ENCODE measurements at regions not wholly inside any gene's neighbourhood (a gene's known extent, or its start where the extent isn't known, plus 50 kb on each side); places are given as distances from the start of the nearest gene placed in this dataset.

DNA sequence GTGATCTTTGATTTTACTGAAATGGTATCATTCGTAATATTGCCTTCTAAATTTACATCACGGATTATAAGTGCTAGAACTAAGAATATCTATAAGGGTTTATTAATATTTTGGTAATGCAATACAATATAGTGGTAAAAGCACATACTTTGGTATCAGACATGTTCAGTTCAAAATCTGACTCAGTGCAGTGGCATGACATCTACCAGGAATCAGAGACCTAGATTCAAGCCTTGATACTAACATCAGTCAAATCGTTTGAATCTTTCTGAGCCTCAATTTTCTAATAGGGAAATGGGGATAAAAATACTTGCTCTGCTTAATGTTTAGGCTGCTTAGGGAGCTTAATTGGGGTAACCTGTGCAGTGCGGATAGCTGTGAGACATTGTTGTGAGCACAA lies 488.0 kb downstream of the BCKDHB start:
- Histone ChIP-seq H3K9ac (ENCODE audit: insufficient read depth, low read length, poor library complexity, severe bottlenecking) (no peak overlapping the region), H4K20me1 (ENCODE audit: insufficient read depth, low read length) (no peaks in the 10 kb centered on the region), H2AFZ (ENCODE audit: insufficient read depth, low read depth, low read length, poor library complexity, severe bottlenecking) (no peak overlapping the region), H3K27ac (ENCODE audit: low read depth in 1 of 2, low read length in 2 of 2) (no peak overlapping the region), H3K4me3 (replicated peaks in 1 of 3; ENCODE audit: low read depth in 2 of 3, low read length in 3 of 3) (no peak overlapping the region), H3K27me3 (ENCODE audit: control insufficient read depth in 2 of 2, insufficient read depth in 2 of 2, low read length in 2 of 2) (no peaks in the 10 kb centered on the region), H3K4me1 (ENCODE audit: control insufficient read depth in 1 of 2, insufficient read depth in 2 of 2, low read length in 2 of 2) (no peaks in the 10 kb centered on the region), H3K4me2 (replicated peaks; ENCODE audit: extremely low read depth, low read length, poor library complexity, severe bottlenecking) (no peak overlapping the region), H3K9me3 (replicated peaks in 1 of 2; ENCODE audit: control insufficient read depth in 1 of 2, insufficient read depth in 1 of 2, low read length in 2 of 2) (peaks cover 1 to 3% of the 10 kb centered on the region in 2 donors), H3K36me3 (replicated peaks in 1 of 2; ENCODE audit: control insufficient read depth in 1 of 2, insufficient read depth in 2 of 2, low read length in 2 of 2) (no peaks in the 10 kb centered on the region), H3K79me2 (ENCODE audit: insufficient read depth, low read length) (no peaks in the 10 kb centered on the region)
- TF ChIP-seq, protein P1, sequence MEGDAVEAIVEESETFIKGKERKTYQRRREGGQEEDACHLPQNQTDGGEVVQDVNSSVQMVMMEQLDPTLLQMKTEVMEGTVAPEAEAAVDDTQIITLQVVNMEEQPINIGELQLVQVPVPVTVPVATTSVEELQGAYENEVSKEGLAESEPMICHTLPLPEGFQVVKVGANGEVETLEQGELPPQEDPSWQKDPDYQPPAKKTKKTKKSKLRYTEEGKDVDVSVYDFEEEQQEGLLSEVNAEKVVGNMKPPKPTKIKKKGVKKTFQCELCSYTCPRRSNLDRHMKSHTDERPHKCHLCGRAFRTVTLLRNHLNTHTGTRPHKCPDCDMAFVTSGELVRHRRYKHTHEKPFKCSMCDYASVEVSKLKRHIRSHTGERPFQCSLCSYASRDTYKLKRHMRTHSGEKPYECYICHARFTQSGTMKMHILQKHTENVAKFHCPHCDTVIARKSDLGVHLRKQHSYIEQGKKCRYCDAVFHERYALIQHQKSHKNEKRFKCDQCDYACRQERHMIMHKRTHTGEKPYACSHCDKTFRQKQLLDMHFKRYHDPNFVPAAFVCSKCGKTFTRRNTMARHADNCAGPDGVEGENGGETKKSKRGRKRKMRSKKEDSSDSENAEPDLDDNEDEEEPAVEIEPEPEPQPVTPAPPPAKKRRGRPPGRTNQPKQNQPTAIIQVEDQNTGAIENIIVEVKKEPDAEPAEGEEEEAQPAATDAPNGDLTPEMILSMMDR (IDR thresholded peaks at IDR 0.05): no peak
- WGBS (ENCODE audit: insufficient coverage): no CpG with 5 or more reads among the region's 4 CpGs
- H3K27ac Mint-ChIP-seq: no peak overlapping the region
- intact Hi-C loops (cut with micrococcal nuclease): no loop called here
- H3K4me3 Mint-ChIP-seq: no peak overlapping the region
- no peaks in the 10 kb centered on the region for H3K4me1 Mint-ChIP-seq
- no peaks in the 10 kb centered on the region for H3K36me3 Mint-ChIP-seq
- peaks cover 2 to 8% (median 3%) of the 10 kb centered on the region in 3 donors for H3K27me3 Mint-ChIP-seq (ENCODE audit: low read depth in 3 of 3)
- peaks cover 0 to 5% (median 2%) of the 10 kb centered on the region in 7 donors for H3K9me3 Mint-ChIP-seq
- no peak for DNase-seq

DNA sequence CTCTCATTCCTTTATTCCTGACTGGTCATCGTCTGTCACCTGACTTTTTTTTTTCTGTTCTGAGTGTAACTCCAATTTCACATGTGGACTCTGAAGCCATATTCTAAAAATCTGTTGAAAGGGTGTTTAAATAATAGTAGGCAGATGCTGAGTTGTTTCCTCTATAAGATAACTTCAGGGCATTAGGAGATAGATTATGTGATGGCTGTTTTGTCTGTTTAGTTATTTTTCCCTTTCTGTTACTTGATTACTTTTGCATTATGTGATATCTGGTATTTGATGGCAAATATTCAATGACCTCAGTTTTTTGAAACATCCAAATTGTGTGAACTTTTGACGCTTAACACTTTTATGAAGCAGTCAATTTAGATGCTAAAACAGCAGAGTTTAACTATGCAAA lies 486.0 kb downstream of the BCKDHB start:
- H3K9ac ChIP-seq (ENCODE audit: insufficient read depth, low read length, poor library complexity, severe bottlenecking): no peak overlapping the region
- 100% methylated on average over 1 of the region's 2 CpGs for WGBS (ENCODE audit: insufficient coverage)
- Mint-ChIP-seq H3K4me1 (no peaks in the 10 kb centered on the region), H3K9me3 (peaks cover under 1 to 8% (median 2%) of the 10 kb centered on the region in 7 donors), H3K36me3 (no peaks in the 10 kb centered on the region), H3K4me3 (no peak overlapping the region), H3K27me3 (ENCODE audit: low read depth in 3 of 3) (peaks cover 0 to 7% (median 3%) of the 10 kb centered on the region in 3 donors), H3K27ac (no peak overlapping the region)
- no peak for DNase-seq
- no peaks in the 10 kb centered on the region for H3K36me3 ChIP-seq (replicated peaks in 1 of 2; ENCODE audit: control insufficient read depth in 1 of 2, insufficient read depth in 2 of 2, low read length in 2 of 2)
- no peaks in the 10 kb centered on the region for H3K4me1 ChIP-seq (ENCODE audit: control insufficient read depth in 1 of 2, insufficient read depth in 2 of 2, low read length in 2 of 2)
- H3K79me2 ChIP-seq (ENCODE audit: insufficient read depth, low read length): no peaks in the 10 kb centered on the region
- no peak overlapping the region for H2AFZ ChIP-seq (ENCODE audit: insufficient read depth, low read depth, low read length, poor library complexity, severe bottlenecking)
- H3K4me3 ChIP-seq (replicated peaks in 1 of 3; ENCODE audit: low read depth in 2 of 3, low read length in 3 of 3): no peak overlapping the region
- H3K4me2 ChIP-seq (replicated peaks; ENCODE audit: extremely low read depth, low read length, poor library complexity, severe bottlenecking): no peak overlapping the region
- H3K27me3 ChIP-seq (ENCODE audit: control insufficient read depth in 2 of 2, insufficient read depth in 2 of 2, low read length in 2 of 2): no peaks in the 10 kb centered on the region
- H3K27ac ChIP-seq (ENCODE audit: low read depth in 1 of 2, low read length in 2 of 2): no peak overlapping the region
- TF ChIP-seq, protein P1 (IDR thresholded peaks at IDR 0.05): no peak
- intact Hi-C loops (cut with micrococcal nuclease): no loop called here
- peaks cover 3 to 5% of the 10 kb centered on the region in 2 donors for H3K9me3 ChIP-seq (replicated peaks in 1 of 2; ENCODE audit: control insufficient read depth in 1 of 2, insufficient read depth in 1 of 2, low read length in 2 of 2)
- H4K20me1 ChIP-seq (ENCODE audit: insufficient read depth, low read length): no peaks in the 10 kb centered on the region

Data from CD14-positive monocyte (primary cell).